Hypothalamus (tissue), 51 donors: ENCODE measurements at regions not wholly inside any gene's neighbourhood (a gene's known extent, or its start where the extent isn't known, plus 50 kb on each side); places are given as distances from the start of the nearest gene placed in this dataset.
"Not testable (repeated sequence)": the region's sequence is repeated elsewhere in the genome, so short reads cannot be mapped to it uniquely, and the experiment has no call there.

Experiments used
- DNase-seq, 51 donors: peaks; one replicate each; lab custom pipeline; 2025; lab: John Stamatoyannopoulos, UW

DNA sequence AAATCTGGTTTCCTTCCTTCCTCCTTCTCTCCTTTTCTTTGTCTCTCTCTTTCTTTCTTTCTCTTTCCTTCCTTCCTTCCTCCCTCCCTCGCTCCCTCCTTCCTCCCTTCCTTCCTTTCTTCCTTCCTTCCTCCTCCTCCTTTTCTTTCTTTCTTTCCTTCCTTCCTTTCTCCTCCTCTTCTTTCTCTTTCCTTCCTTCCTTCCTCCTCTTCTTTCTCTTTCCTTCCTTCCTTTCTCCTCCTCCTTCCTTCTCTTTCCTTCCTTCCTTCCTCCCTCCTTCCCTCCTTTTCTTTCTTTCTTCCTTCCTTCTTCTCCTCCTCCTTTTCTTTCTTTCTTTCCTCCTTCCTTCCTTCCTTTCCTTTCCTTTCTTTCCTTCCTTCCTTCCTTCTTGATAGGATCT lies 61.2 kb downstream of the VIP start:
- no peak for DNase-seq

DNA sequence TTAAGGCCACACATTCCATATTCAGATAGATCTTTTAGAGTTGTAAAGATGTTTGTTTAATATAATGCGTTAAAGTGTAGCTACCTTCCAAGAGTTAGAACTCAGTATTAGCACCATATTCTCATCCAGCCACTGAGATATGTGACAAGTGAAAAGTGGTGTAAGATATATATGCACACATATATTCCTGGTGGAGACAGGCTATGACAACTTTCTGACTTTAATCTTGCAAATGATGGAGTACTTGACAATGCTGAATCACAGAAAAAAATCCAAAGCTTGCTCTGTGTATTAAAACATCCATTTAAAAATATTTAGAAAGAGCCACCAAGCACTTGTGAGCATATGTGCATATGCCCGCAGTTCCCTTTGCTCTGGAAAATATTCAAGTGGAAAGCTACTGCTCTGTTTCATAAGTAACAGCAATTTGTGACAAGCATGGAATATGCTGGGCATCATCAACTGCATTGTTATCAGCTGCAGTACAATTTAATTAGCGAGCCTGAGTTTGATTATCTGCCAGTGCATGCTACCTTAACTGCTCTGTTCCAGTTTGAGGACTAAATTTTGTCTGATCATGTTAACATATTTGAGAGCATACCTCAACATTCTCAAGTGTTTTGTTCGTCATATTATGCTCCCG lies 64.8 kb downstream of the VIP start:
- DNase-seq: no peak

DNA sequence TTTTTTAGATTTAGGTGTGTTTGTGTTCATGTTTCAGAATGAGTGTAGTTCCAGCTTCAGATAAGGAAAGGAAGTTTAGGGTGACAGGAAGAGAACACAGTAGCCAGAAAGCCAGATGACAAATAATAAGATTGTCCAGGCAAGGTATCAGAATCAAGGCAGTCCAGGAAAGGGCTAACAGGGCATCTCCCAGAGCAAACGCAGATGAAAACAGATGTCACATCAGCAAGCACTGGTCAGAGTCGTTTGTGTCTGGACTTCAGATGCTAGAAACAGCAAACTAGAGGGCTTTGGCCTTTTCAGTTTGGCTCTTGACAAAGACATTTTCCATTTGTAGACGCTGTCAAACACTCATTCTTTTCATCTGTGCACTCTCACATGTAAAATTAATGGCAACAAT lies 65.5 kb downstream of the VIP start:
- no peak for DNase-seq

DNA sequence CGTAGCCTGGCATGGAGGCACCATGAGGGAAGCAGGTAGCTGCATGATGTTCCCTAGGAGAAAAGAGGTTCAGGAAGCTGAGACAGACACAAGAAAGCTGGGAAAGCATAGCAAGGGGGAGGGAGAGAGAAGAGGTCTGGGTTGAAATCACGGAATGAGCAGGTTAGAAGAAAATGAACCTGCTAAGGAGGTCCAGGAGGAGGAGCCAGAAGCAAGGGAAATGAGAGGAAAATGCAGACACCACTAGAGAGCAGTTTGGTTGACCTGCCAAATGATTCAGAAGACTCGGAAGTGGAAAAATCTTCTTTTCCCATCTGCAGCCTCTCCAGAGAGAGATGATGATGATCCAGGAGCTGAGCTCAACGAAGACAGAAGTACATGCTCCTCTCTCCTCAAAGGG lies 70.9 kb downstream of the VIP start:
- DNase-seq: no peak

DNA sequence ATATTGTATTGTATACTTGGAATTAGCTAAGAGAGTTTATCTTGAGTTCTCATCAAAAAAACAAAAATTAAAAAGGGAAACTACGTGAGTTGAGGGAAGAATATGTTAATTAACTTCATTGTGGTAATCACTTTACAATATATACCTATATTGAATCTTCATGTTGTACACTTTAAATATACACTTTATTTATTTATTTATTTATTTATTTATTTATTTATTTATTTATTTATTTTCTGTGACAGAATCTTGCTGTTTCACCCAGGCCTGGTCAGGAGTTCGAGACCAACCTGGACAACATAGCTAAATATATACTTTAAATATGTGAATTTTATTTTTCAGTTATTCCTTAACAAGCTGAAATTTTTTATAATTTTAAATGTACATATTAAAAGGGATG lies 74.1 kb downstream of the VIP start:
- no peak for DNase-seq

DNA sequence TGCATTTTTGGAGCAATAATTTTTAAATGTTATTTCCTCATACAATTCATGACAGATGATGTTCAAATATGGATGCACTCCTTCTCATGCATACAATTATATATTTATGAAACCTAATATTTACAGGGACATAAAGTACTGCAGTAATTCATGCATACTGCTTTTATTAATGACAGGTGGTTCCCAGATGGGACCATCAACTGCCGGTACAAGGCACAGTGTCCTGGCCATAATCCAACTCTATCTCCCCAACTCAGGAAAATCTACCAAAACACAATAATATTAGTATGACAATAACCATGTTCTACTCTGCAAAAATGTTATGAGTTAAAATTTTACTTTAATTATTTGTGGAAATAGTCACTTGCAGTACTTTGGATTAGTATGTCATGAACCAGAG lies 77.8 kb downstream of the VIP start:
- DNase-seq: no peak

DNA sequence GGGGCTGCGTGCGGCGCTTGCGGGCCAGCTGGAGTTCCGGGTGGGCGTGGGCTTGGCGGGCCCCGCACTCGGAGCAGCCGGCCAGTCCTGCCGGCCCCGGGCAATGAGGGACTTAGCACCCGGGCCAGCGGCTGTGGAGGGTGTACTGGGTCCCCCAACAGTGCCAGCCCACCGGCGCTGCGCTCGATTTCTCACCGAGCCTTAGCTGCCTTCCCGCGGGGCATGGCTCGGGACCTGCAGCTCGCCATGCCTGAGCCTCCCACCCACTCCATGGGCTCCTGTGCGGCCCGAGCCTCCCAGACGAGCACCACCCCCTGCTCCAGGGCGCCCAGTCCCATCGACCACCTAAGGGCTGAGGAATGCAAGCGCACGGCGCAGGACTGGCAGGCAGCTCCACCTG lies 83.8 kb downstream of the VIP start:
- not testable (repeated sequence) for DNase-seq

DNA sequence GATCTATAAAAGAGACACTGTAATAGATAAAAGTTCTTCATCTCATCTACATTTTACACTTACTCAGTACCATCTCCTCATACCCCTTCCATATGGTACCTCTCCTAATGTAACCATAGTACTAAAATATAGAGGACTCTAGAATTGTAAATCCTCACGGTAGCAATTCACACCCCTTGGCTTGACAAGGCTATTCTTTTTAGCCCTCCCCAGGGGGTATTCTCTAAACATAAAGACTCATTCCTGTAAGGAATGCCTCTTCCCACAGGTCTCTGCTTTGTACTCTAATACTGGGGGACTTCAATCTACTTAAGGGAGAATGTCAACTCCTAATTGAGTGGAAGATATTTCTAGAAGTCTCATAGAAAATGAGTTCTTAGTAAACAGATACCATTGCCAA lies 85.9 kb downstream of the VIP start:
- no peak for DNase-seq

DNA sequence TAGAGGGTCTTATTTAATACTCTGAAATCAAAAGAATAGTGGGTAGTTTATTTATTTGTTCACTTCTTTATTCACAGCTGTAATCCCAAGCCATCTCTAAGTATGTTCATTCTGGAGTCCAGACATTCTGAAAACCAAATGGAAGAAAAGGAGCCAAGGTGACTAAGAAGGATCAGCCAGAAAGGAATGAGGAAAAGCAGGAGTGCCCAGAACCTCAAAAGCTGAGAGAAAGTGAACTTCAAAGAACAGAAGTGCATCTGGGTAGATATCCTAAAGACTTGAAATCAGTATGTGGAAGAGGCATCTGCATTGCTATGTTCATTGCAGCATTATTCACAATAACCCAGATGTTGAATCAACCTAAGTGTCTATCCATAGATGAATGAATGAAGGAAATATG lies 94.8 kb downstream of the VIP start:
- DNase-seq: no peak

DNA sequence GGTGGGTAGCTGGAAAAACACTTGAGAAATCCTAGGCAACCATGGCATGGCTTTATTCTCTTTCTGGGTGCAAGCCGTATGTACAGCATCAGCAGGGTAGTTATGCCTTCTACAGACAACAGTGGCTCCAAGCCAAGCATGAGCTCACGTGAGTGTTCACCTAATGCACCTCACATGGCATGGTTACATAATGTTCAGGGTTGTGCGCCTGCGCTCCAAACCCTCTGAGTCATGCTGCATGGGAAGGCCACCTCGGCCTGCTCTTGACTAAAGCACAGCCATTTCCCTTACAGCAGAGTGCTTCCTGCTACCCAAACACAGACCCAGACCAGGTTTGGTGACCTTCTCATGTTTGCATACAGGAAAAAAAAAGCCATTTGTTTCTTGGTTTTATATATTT lies 96.2 kb downstream of the VIP start:
- DNase-seq: no peak

DNA sequence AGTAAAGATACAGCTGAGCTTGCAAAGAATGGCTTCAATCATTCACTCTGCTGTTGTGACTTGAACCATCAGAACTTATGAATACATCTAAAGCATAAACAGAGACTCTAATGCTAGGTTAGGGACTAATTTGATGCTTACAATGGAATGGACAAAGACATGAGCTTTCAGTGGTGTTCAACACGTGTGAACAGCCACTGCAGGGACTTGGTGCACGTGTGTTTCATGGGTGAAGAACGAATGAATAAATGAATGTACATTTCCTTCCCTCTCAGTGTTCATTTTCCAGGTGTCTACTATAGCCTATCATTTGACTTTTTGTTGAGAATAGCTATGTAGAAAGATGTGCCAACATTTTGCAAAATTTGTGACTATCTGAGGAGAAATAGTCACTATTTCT lies 98.3 kb downstream of the VIP start:
- no peak for DNase-seq

DNA sequence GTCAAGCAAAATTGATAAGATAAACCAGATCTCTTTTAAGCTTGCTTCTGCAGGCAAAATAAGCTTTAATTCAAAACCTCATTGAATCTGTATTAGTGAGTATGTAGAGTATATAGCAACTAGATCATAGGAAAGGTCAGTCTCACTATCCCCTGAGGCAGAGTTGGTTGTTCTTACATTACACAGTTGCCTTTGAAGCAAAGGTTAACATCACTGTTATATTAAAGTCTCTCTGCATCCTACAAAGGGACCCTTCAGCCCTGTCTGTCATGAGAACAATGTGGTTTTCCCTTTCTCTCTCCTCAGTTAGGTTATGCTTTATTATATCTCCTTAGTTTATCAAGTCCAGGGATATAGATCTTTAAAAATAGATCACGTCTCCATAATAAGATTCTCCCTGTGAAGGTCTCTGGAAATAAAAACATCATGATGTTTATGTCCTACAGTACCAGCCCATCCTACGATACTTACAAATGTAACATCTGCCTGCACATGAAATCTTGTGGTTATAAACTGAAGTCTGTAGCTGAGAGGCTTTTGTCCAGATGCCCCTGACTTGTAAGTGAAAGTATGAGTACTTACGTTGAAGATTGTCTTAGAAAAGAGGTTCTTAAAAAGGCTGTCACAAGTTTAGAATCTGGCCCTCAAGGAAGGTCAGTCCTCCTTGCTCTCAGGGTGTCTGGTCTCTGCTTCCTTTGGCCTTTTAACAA lies 103.6 kb downstream of the VIP start:
- no peak for DNase-seq

DNA sequence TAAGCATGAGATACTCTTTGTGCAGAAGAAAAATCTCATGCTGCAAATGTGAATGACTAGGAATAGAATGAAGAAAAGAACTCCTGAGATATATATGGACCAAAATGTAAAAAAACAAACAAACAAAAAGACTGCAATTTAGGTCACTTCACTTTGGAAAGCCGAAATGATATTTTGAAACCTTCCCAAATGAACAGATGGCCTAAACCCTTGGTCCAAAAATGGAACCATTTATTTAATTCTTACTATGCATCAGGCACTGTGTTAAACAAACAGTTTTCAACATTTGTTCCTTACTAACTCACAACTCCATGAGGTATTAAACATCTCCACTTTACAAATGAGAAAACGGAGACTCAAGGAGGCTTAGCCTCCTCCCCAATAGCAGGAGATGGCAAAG lies 107.5 kb downstream of the VIP start:
- no peak for DNase-seq

DNA sequence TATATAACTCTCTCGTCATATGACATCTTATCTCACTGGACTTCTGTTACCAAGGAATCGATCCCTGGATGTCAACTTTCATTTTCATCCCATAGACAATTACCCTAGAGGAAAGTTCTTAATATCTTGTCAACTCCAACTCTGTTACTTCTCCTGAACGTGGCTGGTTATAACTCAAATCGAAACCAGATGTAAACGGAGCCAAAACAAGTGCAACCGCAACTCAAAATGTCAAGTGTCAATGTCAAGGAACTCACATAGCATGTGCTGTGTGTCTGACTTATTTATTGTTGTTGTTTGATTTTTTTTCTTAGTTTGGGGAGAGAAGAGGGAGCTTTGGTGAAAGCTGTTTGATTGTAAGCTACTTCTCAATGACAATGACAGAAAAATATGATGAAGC lies 108.6 kb downstream of the VIP start:
- no peak for DNase-seq

DNA sequence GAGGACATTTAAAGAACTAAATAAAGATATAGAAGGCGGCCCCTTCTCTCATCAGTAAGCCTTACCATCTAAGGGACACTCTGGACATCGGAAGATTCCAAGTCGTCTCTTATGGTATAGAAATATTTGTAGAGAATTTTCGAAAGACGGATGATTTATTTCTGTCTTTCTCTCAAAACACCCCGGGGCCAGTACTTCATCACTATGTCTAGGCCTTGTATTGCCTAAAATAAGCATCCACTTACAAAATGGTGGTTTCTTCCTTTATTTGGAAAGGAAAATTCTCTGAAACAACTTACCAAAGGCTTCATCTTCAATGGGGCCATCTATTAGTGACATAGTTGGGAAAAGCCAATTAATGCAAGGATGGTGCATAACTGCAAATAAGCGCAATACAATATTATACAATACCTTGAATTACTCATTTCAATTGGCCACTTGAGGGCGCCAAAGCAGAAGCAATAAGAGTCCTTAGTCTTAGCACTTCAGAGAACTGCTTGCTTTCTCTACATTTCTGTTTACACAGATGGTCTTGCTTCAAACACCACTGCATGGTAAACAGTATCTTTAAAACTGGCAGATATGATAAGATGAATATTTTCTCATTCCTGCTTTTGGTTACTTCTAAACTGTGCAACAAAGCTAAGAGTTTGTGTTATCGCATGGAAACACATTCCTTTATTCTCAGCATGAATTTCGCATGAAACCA lies 113.2 kb downstream of the VIP start:
- DNase-seq: peak in 26 of 51 donors; percentile 1 to 71 (median 37)

DNA sequence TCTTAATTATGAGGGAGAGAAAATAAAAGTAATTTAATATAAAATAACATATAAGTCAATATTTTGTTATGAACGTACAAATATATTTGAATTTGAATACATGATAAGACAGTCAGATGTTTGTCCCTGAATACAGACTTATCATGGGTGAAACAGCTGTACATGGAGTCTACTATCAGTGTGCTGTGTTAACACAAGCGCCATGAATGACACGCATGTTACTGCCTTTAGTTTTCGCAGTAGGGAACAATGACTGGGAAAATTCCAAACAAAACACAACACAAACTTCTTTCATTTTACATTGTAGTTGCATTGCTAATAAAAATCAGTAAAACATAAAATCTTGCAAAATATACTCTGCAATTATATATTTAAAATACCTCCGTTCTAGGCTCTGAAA lies 108.6 kb downstream of the FBXO5 start:
- DNase-seq: no peak

DNA sequence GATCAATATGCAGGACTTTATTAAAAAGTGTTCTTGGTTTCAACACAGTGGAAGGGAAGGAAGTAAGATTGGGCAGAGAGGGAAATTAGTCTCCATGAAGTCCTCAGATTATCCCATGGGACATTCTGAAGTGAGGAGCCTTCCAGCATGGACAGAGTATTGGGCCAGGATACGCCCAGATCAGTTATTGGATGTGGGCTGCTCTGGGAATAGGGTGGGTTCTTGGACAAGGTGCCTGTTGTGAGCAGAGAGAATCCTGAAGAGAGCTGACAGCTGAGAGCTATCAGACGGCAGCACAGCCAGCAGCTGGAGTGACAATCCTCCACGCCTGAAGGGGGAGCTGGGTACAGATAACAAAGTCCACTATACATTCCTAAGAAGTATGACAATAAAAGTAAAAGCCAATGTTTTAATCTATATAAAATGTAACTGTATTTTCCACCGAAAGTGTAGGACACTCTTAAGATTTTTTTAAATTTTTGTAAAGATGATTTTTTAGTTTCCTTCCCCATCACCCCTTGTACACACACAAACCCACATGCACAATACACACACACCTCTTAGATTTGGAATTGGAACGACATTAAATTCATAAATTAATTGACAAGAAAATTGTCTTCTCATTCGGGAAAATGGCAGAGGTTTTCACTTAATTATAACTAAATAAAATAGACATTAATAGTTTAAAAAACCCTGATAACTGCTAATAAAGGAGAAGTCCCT lies 107.8 kb downstream of the FBXO5 start:
- DNase-seq: no peak

DNA sequence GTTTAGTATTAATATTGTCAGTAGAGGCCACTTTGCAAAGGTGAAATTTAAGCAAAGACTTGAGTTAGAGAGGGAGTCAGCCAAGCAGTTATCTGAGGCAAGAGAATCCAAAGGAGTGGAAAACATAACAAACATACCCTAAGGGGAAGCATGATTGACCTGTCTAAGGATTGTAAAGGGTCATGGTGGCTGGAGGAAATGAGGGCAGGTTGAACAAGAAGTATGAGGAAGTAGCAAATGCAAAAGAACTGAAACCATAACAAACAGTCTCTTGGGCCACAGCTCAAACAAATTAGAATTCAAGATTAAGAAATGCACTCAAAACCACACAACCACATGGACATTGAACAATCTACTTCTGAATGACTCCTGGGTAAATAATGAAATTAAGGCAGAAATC lies 103.2 kb downstream of the FBXO5 start:
- no peak for DNase-seq

DNA sequence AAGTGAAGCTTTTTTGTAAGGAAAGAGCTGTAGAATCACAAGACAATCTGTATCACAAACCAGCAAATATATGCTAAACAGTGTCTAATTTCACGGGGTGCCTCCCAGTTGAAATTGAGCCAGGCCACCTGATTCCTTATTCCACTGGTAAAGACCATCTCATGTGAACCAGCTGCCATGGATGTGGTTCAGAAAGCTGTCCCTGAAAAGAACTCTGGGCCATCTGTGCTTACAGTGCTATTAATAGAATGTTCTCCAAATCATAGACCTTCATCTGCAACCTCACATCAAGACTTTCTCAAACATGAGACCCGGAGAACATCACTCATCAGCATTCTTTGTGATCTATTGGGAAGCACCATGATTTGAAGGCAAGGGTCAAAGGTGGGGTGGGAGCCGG lies 89.7 kb downstream of the FBXO5 start:
- no peak for DNase-seq

DNA sequence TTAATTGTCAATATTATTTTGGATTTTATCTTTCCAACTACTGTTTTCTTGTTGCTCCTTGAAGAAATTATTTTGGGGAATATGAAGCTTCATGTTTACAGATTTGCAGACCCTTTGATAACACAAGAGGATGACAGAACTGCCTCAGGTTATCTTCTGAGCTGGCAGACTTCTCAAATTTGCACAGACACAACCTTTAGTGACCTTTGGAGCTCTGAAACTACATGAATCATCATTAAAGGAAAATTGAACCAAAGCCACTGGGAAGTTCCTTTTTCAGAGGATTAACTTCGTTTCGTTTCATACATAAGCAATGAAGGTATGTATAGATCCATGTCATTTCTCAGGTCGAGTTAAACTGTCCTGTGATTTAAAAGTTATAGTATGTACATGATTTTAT lies 85.9 kb downstream of the FBXO5 start:
- no peak for DNase-seq

DNA sequence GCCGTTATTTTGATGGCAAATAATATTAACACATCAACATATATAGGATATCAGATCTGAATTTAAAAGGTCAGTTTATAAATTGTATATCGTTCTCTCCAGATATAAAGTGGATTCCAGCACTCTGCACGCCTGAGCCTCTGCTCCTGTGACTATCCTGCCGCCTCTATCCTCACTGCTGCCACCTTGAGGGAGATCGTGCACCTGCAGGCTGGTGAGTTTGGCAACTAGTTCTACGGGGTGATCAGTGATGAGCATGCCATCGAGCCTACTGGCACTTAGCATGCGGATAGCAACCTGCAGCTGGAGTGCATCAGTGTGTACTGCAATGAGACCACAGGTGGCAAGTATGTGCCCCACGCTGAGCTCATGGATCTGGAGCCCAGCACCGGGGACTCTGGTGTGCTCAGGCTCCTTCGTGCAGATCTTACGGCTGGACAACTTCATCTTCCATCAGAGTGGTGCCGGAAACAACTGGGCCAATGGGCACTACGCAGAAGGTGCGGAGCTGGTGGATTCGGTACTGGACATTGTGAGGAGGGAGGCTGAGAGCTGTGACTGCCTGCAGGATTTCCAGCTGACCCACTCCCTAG lies 84.9 kb downstream of the FBXO5 start:
- DNase-seq: peak in 36 of 51 donors; percentile 1 to 70 (median 12)
